Cardiac fibroblast (primary cell): ENCODE measurements at regions not wholly inside any gene's neighbourhood (a gene's known extent, or its start where the extent isn't known, plus 50 kb on each side); places are given as distances from the start of the nearest gene placed in this dataset.

ENCODE experiments used
- DNase-seq, 2 donors: peaks; one replicate each; pipeline versions ENCODE4 v3.0.0 to v3.0.0-alpha.2; 2010; ENCODE audit warnings: low read depth in 2 of 2
- H3K4me3 ChIP-seq, 2 donors: replicated peaks in 1 of 2; 1 replicate in 1 of 2; 2 replicates in 1 of 2; pipeline ENCODE4 v1.5.1; 2011; ENCODE audit warnings: low read depth in 2 of 2, low read length in 2 of 2, mild to moderate bottlenecking in 2 of 2, moderate library complexity in 1 of 2
- TF ChIP-seq, protein P1 (sequence below): IDR thresholded peaks from one replicate; pipeline ENCODE4 v1.5.1; 2011; ENCODE audit warnings: low read depth, mild to moderate bottlenecking, low read length, inconsistent platforms

DNA sequence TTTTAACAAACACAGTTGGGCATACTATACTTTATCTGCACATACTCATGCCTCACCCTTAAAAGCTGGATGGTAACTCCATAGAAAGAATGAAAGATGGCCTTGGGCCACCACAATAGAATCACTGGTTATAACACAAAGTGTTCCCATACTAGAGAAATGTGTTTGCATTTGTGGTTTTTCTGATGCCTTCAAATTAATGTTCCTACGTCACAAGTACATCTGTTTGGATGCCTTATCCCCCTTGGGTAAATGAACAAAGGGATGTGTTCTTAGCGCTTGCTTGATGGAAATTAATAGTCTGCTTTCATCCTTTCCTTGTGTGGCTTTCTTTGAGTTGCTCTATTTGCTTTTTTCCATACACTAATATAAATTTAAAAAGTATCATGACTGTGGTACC is 291.1 kb upstream of the PDE4D start:
- peak in 1 of 2 donors; percentile 4 for DNase-seq
- TF ChIP-seq, protein P1, sequence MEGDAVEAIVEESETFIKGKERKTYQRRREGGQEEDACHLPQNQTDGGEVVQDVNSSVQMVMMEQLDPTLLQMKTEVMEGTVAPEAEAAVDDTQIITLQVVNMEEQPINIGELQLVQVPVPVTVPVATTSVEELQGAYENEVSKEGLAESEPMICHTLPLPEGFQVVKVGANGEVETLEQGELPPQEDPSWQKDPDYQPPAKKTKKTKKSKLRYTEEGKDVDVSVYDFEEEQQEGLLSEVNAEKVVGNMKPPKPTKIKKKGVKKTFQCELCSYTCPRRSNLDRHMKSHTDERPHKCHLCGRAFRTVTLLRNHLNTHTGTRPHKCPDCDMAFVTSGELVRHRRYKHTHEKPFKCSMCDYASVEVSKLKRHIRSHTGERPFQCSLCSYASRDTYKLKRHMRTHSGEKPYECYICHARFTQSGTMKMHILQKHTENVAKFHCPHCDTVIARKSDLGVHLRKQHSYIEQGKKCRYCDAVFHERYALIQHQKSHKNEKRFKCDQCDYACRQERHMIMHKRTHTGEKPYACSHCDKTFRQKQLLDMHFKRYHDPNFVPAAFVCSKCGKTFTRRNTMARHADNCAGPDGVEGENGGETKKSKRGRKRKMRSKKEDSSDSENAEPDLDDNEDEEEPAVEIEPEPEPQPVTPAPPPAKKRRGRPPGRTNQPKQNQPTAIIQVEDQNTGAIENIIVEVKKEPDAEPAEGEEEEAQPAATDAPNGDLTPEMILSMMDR, result no peak
- no peak overlapping the region for H3K4me3 ChIP-seq

DNA sequence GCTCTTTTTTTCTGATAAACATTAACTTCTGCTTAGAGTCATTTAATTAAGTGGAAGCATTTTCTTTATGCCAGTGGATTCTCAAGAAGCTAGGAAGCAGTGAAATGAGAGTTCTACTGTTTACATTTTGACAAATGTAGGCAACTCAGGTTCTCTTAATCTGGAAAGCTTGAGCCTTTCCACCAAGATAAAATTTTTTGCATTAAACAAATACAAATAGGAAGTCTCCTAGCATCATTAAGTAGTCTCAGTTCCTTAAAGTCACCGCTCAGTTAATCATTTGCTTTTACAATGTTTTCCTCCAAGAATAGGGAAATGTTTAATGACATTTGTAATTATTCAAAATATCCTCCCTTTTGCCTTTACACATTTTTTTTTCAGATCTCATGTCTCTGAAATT is 290.4 kb upstream of the PDE4D start:
- no peak for DNase-seq
- no peak overlapping the region for H3K4me3 ChIP-seq
- TF ChIP-seq, protein P1, result no peak

DNA sequence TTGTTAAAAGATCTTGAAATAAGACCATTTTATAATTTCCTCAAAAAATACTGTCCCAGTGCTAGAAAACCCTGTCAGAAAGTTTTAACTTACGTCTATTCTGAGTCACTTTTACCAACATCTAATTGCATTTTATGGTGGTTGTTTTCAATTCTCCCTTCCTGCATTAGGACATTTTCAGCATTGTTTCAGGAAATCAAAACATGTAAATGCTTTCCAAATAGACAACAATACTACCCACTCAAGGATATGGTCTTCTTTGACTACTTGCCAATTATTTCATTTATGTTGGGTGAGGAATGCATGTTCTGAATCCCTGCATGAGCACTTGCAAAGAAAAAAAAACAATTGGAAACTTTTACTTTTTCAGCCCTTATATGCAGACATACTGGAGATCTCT is 284.6 kb upstream of the PDE4D start:
- TF ChIP-seq, protein P1, result no peak
- peak in 1 of 2 donors; percentile 16 for DNase-seq
- no peak overlapping the region for H3K4me3 ChIP-seq

DNA sequence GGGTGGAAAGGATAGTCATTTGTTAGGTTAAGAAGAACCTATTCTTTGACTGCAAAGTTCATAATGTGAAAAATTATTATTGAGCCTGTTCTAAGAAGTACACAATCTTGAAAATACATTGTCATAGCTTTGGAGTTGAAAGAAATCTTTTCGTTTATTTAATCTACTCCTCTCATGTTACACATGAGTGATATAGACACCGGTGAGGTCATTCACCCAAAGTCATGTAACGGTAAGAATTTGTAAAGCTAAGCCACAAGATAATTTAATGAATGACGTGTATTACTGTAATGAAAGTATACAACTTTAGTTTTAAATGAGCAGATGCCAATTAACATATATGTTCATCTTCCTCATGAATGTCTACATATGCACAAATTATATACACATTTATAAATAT is 284.1 kb upstream of the PDE4D start:
- no peak overlapping the region for H3K4me3 ChIP-seq
- TF ChIP-seq, protein P1, result no peak
- no peak for DNase-seq

DNA sequence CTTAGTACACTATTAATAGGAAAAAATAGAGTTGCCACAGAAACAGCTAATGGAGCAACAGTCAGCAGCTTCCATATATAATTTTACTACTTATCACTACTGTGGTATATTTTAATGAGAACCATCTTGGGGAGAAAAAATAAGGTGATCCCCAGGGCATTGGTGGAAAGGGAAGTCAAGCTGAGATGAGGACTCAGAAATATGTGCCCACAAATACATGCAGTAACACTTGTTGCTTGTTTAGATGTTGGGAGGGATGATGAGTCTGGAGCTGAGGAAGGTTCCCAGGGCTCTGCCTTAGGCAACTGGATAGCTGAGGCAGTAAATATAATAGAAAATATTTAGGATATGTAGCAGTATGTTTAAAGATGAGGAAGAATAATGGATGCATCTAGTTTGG is 280.1 kb upstream of the PDE4D start:
- DNase-seq, result no peak
- TF ChIP-seq, protein P1, result no peak
- H3K4me3 ChIP-seq, result no peak overlapping the region

DNA sequence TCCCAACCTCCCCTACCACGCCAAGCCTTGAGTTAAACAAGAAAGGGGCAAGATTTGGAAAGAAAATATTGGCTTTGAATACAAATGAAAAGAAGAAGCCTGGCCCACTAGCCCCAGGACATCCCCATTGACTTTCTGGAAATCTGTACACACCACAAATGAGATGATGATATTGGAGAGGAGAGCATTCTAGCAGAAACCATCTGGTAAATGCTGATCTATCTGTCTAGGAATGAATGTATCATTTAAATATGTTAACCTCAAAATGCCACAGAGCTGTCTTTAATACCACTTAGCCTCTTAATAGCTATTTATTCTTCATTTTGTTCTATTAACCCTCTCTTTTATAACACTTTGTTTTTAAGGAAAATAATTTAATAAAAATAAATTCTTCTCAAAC is 270.2 kb upstream of the PDE4D start:
- TF ChIP-seq, protein P1, result no peak
- H3K4me3 ChIP-seq, result no peak overlapping the region
- DNase-seq, result no peak

DNA sequence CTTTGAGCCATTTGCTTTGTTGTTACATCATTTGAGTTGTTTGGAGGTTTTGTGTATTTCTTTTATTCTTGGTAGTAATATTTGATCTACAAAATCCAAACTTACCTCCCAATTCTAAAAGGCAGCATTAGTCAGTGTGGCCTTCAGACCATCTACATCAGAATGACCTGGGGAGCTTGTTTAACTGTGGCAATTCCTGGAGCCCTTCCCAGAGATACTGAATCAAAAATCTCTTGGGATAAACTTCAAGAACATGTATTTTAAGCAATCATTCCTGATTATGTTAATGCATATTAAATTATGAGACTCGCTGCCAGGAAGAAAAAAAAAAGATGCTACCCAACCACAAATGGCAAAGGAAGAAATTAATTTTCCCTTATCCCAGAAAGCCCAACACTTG is 268.9 kb upstream of the PDE4D start:
- H3K4me3 ChIP-seq, result no peak overlapping the region
- TF ChIP-seq, protein P1, result no peak

More for the DNA sequence above, 268.9 kb upstream of the PDE4D start:
- DNase-seq, result no peak
